ENCODE measurements at regions not wholly inside any gene's neighbourhood (a gene's known extent, or its start where the extent isn't known, plus 50 kb on each side); places are given as distances from the start of the nearest gene placed in this dataset.

GRCh38 chr2:31469648-31470047, 55.1 kb upstream of the XDH start:
- Histone ChIP-seq H3T11ph (ENCODE audit: low read length) (no peak overlapping the region), H3K4me2 (ENCODE audit: insufficient read depth, insufficient read length, low read length) (no peak overlapping the region), H3K9ac (ENCODE audit: extremely low read depth, insufficient read length, low read length) (no peak overlapping the region), H3K27me3 (ENCODE audit: insufficient read depth, low read length) (no peaks in the 10 kb centered on the region), H2BK12ac (ENCODE audit: insufficient read length, low read depth, low read length) (no peak overlapping the region), H3K4me1 (ENCODE audit: insufficient read depth, low read length) (no peaks in the 10 kb centered on the region), H3K9me3 (ENCODE audit: control insufficient read depth, low read depth, low read length) (no peaks in the 10 kb centered on the region), H3K79me2 (ENCODE audit: insufficient read depth, low read length) (no peaks in the 10 kb centered on the region), H3K18ac (ENCODE audit: insufficient read length, low read depth, low read length) (no peak overlapping the region), H4K8ac (replicated peaks; ENCODE audit: insufficient read length, low read depth, low read length) (no peak overlapping the region), H4K5ac (ENCODE audit: insufficient read length, low read depth, low read length) (no peak overlapping the region), H4K20me1 (ENCODE audit: control insufficient read depth, insufficient read depth, insufficient read length) (no peaks in the 10 kb centered on the region), H2BK120ac (ENCODE audit: low read depth, low read length, poor library complexity, severe bottlenecking) (no peak overlapping the region), H3K14ac (ENCODE audit: insufficient read depth, low read length) (no peak overlapping the region), H3K79me1 (ENCODE audit: insufficient read depth, low read depth, low read length, poor library complexity, severe bottlenecking) (no peaks in the 10 kb centered on the region), H2BK15ac (ENCODE audit: low read depth, low read length) (no peak overlapping the region), H2BK5ac (ENCODE audit: insufficient read length, low read length) (no peak overlapping the region), H2BK20ac (ENCODE audit: low read depth, low read length, poor library complexity, severe bottlenecking) (no peak overlapping the region), H4K91ac (ENCODE audit: insufficient read length, low read depth, low read length) (no peak overlapping the region), H3K4ac (ENCODE audit: low read depth, low read length) (no peak overlapping the region), H2AK5ac (ENCODE audit: insufficient read length, low read length) (no peak overlapping the region), H3K23me2 (ENCODE audit: insufficient read length, low read depth, low read length, poor library complexity, severe bottlenecking) (no peaks in the 10 kb centered on the region), H3K23ac (ENCODE audit: insufficient read length, low read depth, low read length) (no peak overlapping the region), H3K27ac (ENCODE audit: insufficient read length, low read depth, low read length) (no peak overlapping the region), H3K56ac (ENCODE audit: insufficient read length, low read depth, low read length) (no peak overlapping the region), H2AFZ (ENCODE audit: low read length) (no peak overlapping the region)
- peaks cover 10 to 20% (median 10%) of the 10 kb centered on the region in 3 experiments for H3K36me3 Mint-ChIP-seq (ENCODE audit: insufficient read depth in 1 of 3, low read depth in 3 of 3)
- no peaks in the 10 kb centered on the region; the same call in 1 of the 2 replicates for H3K27me3 Mint-ChIP-seq (ENCODE audit: low read depth)
- H3K27ac Mint-ChIP-seq = no peak overlapping the region
- H3K4me3 Mint-ChIP-seq = no peak overlapping the region
- peaks cover 10% of the 10 kb centered on the region in 2 experiments; a peak in 3 of 4 replicates for H3K4me1 Mint-ChIP-seq
- H3K9me3 Mint-ChIP-seq = peaks cover 3 to 4% of the 10 kb centered on the region in 2 experiments; a peak in 2 of 5 replicates
- no peak for TF ChIP-seq CTCF (conservative IDR thresholded peaks at IDR 0.05)
- WGBS (ENCODE audit: extremely low coverage, insufficient read length, low lambda C conversion rate) = no CpG with 5 or more reads among the region's 1 CpG
- DNase-seq = no peak

Measured in H9 (cell line).